ENCODE measurements at regions not wholly inside any gene's neighbourhood (a gene's known extent, or its start where the extent isn't known, plus 50 kb on each side); places are given as distances from the start of the nearest gene placed in this dataset.

- DNase-seq, result no peak
- no peak overlapping the region for H3K4me3 ChIP-seq (ENCODE audit: low read length)
- no peaks in the 10 kb centered on the region for H3K9me2 ChIP-seq (replicated peaks; ENCODE audit: insufficient read depth, low read length)
- H3K9me3 ChIP-seq (replicated peaks; ENCODE audit: insufficient read depth, low read length), result no peaks in the 10 kb centered on the region
- H2AFZ ChIP-seq (ENCODE audit: low read length), result no peak overlapping the region
- no peaks in the 10 kb centered on the region for H3K27me3 ChIP-seq (replicated peaks; ENCODE audit: insufficient read depth, low read length)
- no peaks in the 10 kb centered on the region for H3K4me1 ChIP-seq (ENCODE audit: low read length)
- no peaks in the 10 kb centered on the region for H3F3A ChIP-seq (ENCODE audit: insufficient read depth, low read length)
- no peaks in the 10 kb centered on the region for H3K36me3 ChIP-seq (replicated peaks; ENCODE audit: insufficient read depth, low read length)
- no peaks in the 10 kb centered on the region for H4K20me1 ChIP-seq (ENCODE audit: insufficient read depth, low read length)
- no peak overlapping the region for H3K4me2 ChIP-seq (ENCODE audit: low read depth, low read length)
- no peaks in the 10 kb centered on the region for H3K79me2 ChIP-seq (ENCODE audit: low read length)
- TF ChIP-seq, protein P1, sequence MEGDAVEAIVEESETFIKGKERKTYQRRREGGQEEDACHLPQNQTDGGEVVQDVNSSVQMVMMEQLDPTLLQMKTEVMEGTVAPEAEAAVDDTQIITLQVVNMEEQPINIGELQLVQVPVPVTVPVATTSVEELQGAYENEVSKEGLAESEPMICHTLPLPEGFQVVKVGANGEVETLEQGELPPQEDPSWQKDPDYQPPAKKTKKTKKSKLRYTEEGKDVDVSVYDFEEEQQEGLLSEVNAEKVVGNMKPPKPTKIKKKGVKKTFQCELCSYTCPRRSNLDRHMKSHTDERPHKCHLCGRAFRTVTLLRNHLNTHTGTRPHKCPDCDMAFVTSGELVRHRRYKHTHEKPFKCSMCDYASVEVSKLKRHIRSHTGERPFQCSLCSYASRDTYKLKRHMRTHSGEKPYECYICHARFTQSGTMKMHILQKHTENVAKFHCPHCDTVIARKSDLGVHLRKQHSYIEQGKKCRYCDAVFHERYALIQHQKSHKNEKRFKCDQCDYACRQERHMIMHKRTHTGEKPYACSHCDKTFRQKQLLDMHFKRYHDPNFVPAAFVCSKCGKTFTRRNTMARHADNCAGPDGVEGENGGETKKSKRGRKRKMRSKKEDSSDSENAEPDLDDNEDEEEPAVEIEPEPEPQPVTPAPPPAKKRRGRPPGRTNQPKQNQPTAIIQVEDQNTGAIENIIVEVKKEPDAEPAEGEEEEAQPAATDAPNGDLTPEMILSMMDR (IDR thresholded peaks at IDR 0.05; ENCODE audit: low read length), result no peak
- no peak for TF ChIP-seq EZH2 (optimal IDR thresholded peaks at IDR 0.05; ENCODE audit: low read depth, low read length)
- no peak for TF ChIP-seq EZH2phosphoT487 (IDR thresholded peaks at IDR 0.05; ENCODE audit: low read length)
- no peak overlapping the region for H3K9ac ChIP-seq (ENCODE audit: low read length)
- H3K27ac ChIP-seq (ENCODE audit: low read length), result no peak overlapping the region
Measured at GRCh38 chr9:120016231-120016630, 563.7 kb downstream of the CDK5RAP2 start.

GRCh38 chr9:120014796-120015195 is 565.2 kb downstream of the CDK5RAP2 start:
- no peaks in the 10 kb centered on the region for H3K9me2 ChIP-seq (replicated peaks; ENCODE audit: insufficient read depth, low read length)
- no peak overlapping the region for H3K4me3 ChIP-seq (ENCODE audit: low read length)
- no peak overlapping the region for H2AFZ ChIP-seq (ENCODE audit: low read length)
- no peak overlapping the region for H3K27ac ChIP-seq (ENCODE audit: low read length)
- no peak overlapping the region for H3K9ac ChIP-seq (ENCODE audit: low read length)
- H4K20me1 ChIP-seq (ENCODE audit: insufficient read depth, low read length), result no peaks in the 10 kb centered on the region
- no peaks in the 10 kb centered on the region for H3K9me3 ChIP-seq (replicated peaks; ENCODE audit: insufficient read depth, low read length)
- no peaks in the 10 kb centered on the region for H3K27me3 ChIP-seq (replicated peaks; ENCODE audit: insufficient read depth, low read length)
- H3K36me3 ChIP-seq (replicated peaks; ENCODE audit: insufficient read depth, low read length), result no peaks in the 10 kb centered on the region
- TF ChIP-seq, protein P1 (IDR thresholded peaks at IDR 0.05; ENCODE audit: low read length), result no peak
- TF ChIP-seq EZH2 (optimal IDR thresholded peaks at IDR 0.05; ENCODE audit: low read depth, low read length), result no peak
- no peak for TF ChIP-seq EZH2phosphoT487 (IDR thresholded peaks at IDR 0.05; ENCODE audit: low read length)
- no peak for DNase-seq
- H3K79me2 ChIP-seq (ENCODE audit: low read length), result no peaks in the 10 kb centered on the region
- H3K4me1 ChIP-seq (ENCODE audit: low read length), result no peaks in the 10 kb centered on the region
- H3F3A ChIP-seq (ENCODE audit: insufficient read depth, low read length), result no peaks in the 10 kb centered on the region
- H3K4me2 ChIP-seq (ENCODE audit: low read depth, low read length), result no peak overlapping the region

- Histone ChIP-seq H3K27ac (ENCODE audit: low read length) (no peak overlapping the region), H4K20me1 (ENCODE audit: insufficient read depth, low read length) (no peaks in the 10 kb centered on the region), H3K36me3 (replicated peaks; ENCODE audit: insufficient read depth, low read length) (no peaks in the 10 kb centered on the region), H3K4me3 (ENCODE audit: low read length) (no peak overlapping the region), H3F3A (ENCODE audit: insufficient read depth, low read length) (no peaks in the 10 kb centered on the region), H2AFZ (ENCODE audit: low read length) (no peak overlapping the region), H3K4me1 (ENCODE audit: low read length) (no peaks in the 10 kb centered on the region), H3K79me2 (ENCODE audit: low read length) (no peaks in the 10 kb centered on the region), H3K9me2 (replicated peaks; ENCODE audit: insufficient read depth, low read length) (no peaks in the 10 kb centered on the region), H3K4me2 (ENCODE audit: low read depth, low read length) (no peak overlapping the region), H3K27me3 (replicated peaks; ENCODE audit: insufficient read depth, low read length) (no peaks in the 10 kb centered on the region), H3K9me3 (replicated peaks; ENCODE audit: insufficient read depth, low read length) (no peaks in the 10 kb centered on the region), H3K9ac (ENCODE audit: low read length) (no peak overlapping the region)
- TF ChIP-seq, protein P1 (IDR thresholded peaks at IDR 0.05; ENCODE audit: low read length), result no peak
- TF ChIP-seq EZH2 (optimal IDR thresholded peaks at IDR 0.05; ENCODE audit: low read depth, low read length), result no peak
- no peak for TF ChIP-seq EZH2phosphoT487 (IDR thresholded peaks at IDR 0.05; ENCODE audit: low read length)
- DNase-seq, result no peak
Measured at GRCh38 chr9:120009856-120010255, 570.1 kb downstream of the CDK5RAP2 start.

Data from MM.1S (cell line).